ENCODE measurements at regions not wholly inside any gene's neighbourhood (a gene's known extent, or its start where the extent isn't known, plus 50 kb on each side); places are given as distances from the start of the nearest gene placed in this dataset.

DNA sequence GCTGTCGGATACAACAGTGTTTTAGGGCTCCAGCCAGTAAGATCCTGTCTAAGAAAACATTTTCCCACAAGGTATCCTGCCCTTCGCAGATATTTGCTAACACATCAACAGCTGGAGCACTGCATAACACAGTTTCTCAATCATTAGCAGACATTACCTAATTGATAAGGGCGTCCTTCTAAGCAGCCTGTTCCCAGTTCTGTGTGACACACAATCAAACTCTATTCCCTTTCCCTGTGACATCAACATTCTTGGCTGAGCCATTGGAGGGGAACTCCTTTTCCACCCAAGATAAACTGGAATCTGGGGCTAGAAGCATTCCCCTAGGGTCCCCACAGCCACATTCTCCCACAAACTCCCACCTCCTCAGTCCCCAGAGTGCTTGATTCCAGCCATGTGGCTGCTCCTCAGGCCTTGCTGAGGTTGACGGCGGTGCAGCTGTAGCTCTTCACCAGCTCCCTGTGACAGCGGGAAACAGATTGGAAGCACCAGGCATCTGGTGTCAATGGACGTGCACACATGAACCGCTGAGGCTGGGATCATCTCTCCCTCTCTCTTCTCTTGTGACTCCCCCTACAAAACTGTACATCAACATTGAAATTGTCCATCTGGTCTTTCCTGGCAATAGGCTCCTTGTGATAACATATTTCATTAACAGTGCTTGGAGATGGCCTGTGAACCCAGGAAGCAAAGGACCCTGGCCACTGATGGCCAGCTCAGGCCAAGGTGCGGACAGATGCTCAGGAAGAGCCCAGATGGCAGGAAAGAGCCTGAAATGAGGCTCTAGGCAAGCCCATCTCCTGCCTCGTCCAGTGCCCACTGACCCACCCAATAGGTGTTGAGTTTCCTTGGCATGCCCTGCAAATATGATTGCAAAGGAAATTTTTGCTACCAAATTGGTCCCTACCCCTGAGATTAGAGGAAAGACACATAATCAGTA lies 131.1 kb upstream of the TBX20 start:
- Histone ChIP-seq H3K9me3 (replicated peaks; ENCODE audit: control insufficient read depth, insufficient read depth, low read length) (no peaks in the 10 kb centered on the region), H4K20me1 (replicated peaks; ENCODE audit: control insufficient read depth, extremely low read depth, insufficient read depth, low read length) (no peaks in the 10 kb centered on the region), H3K36me3 (ENCODE audit: control insufficient read depth in 2 of 2, extremely low read depth in 1 of 2, insufficient read depth in 2 of 2, low read length in 2 of 2) (no peaks in the 10 kb centered on the region), H3K9ac (replicated peaks; ENCODE audit: extremely low read depth, insufficient read depth, low read length) (no peak overlapping the region), H3K9me1 (replicated peaks; ENCODE audit: control insufficient read depth, extremely low read depth, insufficient read depth, low read length) (no peaks in the 10 kb centered on the region), H3K4me3 (replicated peaks in 1 of 3; ENCODE audit: insufficient read depth in 1 of 3, low read depth in 1 of 3, low read length in 3 of 3) (no peak overlapping the region), H3K79me2 (ENCODE audit: control insufficient read depth, insufficient read depth, low read length) (no peaks in the 10 kb centered on the region), H3K4me2 (ENCODE audit: insufficient read depth, low read length) (no peak overlapping the region), H3K4me1 (ENCODE audit: control insufficient read depth, extremely low read depth, insufficient read depth, low read length) (no peaks in the 10 kb centered on the region), H3K27ac (ENCODE audit: insufficient read depth, low read depth, low read length) (no peak overlapping the region), H2AFZ (ENCODE audit: low read depth, low read length) (no peak overlapping the region), H3K27me3 (ENCODE audit: control insufficient read depth in 2 of 2, insufficient read depth in 2 of 2, low read length in 2 of 2) (no peaks in the 10 kb centered on the region)
- TF ChIP-seq, protein P1, sequence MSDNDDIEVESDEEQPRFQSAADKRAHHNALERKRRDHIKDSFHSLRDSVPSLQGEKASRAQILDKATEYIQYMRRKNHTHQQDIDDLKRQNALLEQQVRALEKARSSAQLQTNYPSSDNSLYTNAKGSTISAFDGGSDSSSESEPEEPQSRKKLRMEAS (IDR thresholded peaks at IDR 0.05; ENCODE audit: insufficient read depth, insufficient read length): no peak
- TF ChIP-seq MYC (IDR thresholded peaks at IDR 0.05; ENCODE audit: low read depth, low read length): no peak
- TF ChIP-seq JUN (IDR thresholded peaks at IDR 0.05; ENCODE audit: borderline replicate concordance, insufficient read depth, insufficient read length, low read depth): no peak
- TF ChIP-seq GATA2 (IDR thresholded peaks at IDR 0.05; ENCODE audit: insufficient read depth, insufficient read length, low read depth, low read length): no peak
- TF ChIP-seq FOS (IDR thresholded peaks at IDR 0.05; ENCODE audit: borderline replicate concordance, insufficient read depth, low read length): no peak
- TF ChIP-seq POLR2AphosphoS5 (IDR thresholded peaks at IDR 0.05; ENCODE audit: insufficient read depth, low read depth, low read length): no peak
- no peak for TF ChIP-seq POLR2A (IDR thresholded peaks at IDR 0.05; ENCODE audit: low read depth, low read length)
- no peak for TF ChIP-seq EZH2 (IDR thresholded peaks at IDR 0.05; ENCODE audit: borderline replicate concordance, low read depth, low read length, severe bottlenecking)
- TF ChIP-seq, protein P2, sequence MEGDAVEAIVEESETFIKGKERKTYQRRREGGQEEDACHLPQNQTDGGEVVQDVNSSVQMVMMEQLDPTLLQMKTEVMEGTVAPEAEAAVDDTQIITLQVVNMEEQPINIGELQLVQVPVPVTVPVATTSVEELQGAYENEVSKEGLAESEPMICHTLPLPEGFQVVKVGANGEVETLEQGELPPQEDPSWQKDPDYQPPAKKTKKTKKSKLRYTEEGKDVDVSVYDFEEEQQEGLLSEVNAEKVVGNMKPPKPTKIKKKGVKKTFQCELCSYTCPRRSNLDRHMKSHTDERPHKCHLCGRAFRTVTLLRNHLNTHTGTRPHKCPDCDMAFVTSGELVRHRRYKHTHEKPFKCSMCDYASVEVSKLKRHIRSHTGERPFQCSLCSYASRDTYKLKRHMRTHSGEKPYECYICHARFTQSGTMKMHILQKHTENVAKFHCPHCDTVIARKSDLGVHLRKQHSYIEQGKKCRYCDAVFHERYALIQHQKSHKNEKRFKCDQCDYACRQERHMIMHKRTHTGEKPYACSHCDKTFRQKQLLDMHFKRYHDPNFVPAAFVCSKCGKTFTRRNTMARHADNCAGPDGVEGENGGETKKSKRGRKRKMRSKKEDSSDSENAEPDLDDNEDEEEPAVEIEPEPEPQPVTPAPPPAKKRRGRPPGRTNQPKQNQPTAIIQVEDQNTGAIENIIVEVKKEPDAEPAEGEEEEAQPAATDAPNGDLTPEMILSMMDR (IDR thresholded peaks at IDR 0.05; ENCODE audit: extremely low read depth in 1 of 2, insufficient read depth in 1 of 2, low read depth in 1 of 2, low read length in 2 of 2): no peak
- POLR2A ChIA-PET: no interaction called here
- DNase-seq (ENCODE audit: low read depth, low spot score) (no peak), FAIRE-seq (no peak)
- CTCF ChIA-PET: no interaction called here
- no TSS peak for BruUV-seq (replicated peaks)
- dilution Hi-C loops (cut with MboI; ENCODE audit: extremely low pct_ligation_motif_present, low sequenced_read_pairs) (no loop called here), intact Hi-C loops (cut with micrococcal nuclease) (no loop called here)
